Thyroid gland (tissue), 4 donors: ENCODE measurements at regions not wholly inside any gene's neighbourhood (a gene's known extent, or its start where the extent isn't known, plus 50 kb on each side); places are given as distances from the start of the nearest gene placed in this dataset.

ENCODE experiments used
- DNase-seq, 2 donors: peaks; one replicate each; pipeline ENCODE4 v3.0.0-alpha.2; 2019
- H3K27ac ChIP-seq, 3 donors: fragments of 200-600 bp; sonication (generic); 1 replicate in 2 of 3; 2 replicates in 1 of 3; pipeline ENCODE4 v1.5.1; 2016 to 2019; ENCODE audit warnings: mild to moderate bottlenecking in 1 of 3, moderate library complexity in 1 of 3
- H3K27me3 ChIP-seq: fragments of 200-600 bp; sonication (generic); one replicate; pipeline ENCODE4 v1.5.1; 2019
- H3K36me3 ChIP-seq, 2 donors: fragments of 200-600 bp; sonication (generic); one replicate each; pipeline ENCODE4 v1.5.1; 2016 to 2019
- H3K4me1 ChIP-seq, 2 donors: fragments of 200-600 bp; sonication (generic); one replicate each; pipeline ENCODE4 v1.5.1; 2017 to 2019
- H3K4me3 ChIP-seq, 3 donors: fragments of 200-600 bp; sonication (generic); replicated peaks in 1 of 3; 1 replicate in 2 of 3; 2 replicates in 1 of 3; pipeline ENCODE4 v1.5.1; 2016; ENCODE audit warnings: mild to moderate bottlenecking in 1 of 3
- H3K9me3 ChIP-seq: fragments of 200-600 bp; sonication (generic); one replicate; pipeline ENCODE4 v1.5.1; 2017
- POLR2A ChIP-seq, 2 donors: fragments of 450-650 bp; IDR thresholded peaks; one replicate each; pipeline ENCODE4 v1.6.1; 2017; ENCODE audit warnings: antibody characterized with exemption in 2 of 2, mild to moderate bottlenecking in 2 of 2, moderate library complexity in 1 of 2
- WGBS, 2 donors: methylation state at CpG; one replicate each; pipeline ENCODE4 v1.1.5; 2017; 5-methylcytosine and 5-hydroxymethylcytosine counted together
- intact Hi-C: fragments of 100-400 bp; cut with DNase I; formaldehyde crosslinking; loops from one replicate; pipeline ENCODE4 v1.15.1; 2023
- TF ChIP-seq, protein P1 (sequence below), 6 experiments: fragments of 200-600 bp in 3 of 6; fragments of 450-650 bp in 3 of 6; sonication (generic) in 3 of 6; IDR thresholded peaks; one replicate each; pipeline ENCODE4 v1.5.1; 2016 to 2019; ENCODE audit warnings: antibody characterized with exemption in 6 of 6, mild to moderate bottlenecking in 2 of 6, inconsistent platforms in 1 of 6, moderate library complexity in 1 of 6

GRCh38 chr6:11380969-11381744, 148.7 kb upstream of the NEDD9 start:
- Histone ChIP-seq H3K36me3 (no peaks in the 10 kb centered on the region), H3K9me3 (no peaks in the 10 kb centered on the region), H3K27me3 (no peaks in the 10 kb centered on the region), H3K4me3 (no peak overlapping the region), H3K4me1 (peaks cover 16 to 36% of the 10 kb centered on the region in 2 donors), H3K27ac (peak overlapping the region; percentile 57 to 82 (median 67))
- 62 to 64% methylated on average over 12 of the region's 12 CpGs for WGBS, 2 donors
- DNase-seq = peak; percentile 61 to 68
- intact Hi-C loops = no loop called here
- TF ChIP-seq, protein P1, sequence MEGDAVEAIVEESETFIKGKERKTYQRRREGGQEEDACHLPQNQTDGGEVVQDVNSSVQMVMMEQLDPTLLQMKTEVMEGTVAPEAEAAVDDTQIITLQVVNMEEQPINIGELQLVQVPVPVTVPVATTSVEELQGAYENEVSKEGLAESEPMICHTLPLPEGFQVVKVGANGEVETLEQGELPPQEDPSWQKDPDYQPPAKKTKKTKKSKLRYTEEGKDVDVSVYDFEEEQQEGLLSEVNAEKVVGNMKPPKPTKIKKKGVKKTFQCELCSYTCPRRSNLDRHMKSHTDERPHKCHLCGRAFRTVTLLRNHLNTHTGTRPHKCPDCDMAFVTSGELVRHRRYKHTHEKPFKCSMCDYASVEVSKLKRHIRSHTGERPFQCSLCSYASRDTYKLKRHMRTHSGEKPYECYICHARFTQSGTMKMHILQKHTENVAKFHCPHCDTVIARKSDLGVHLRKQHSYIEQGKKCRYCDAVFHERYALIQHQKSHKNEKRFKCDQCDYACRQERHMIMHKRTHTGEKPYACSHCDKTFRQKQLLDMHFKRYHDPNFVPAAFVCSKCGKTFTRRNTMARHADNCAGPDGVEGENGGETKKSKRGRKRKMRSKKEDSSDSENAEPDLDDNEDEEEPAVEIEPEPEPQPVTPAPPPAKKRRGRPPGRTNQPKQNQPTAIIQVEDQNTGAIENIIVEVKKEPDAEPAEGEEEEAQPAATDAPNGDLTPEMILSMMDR (IDR thresholded peaks at IDR 0.05) = no peak

- 64 to 83% methylated on average over 7 of the region's 7 CpGs for WGBS, 2 donors
- no peak overlapping the region for H3K4me3 ChIP-seq
- no peaks in the 10 kb centered on the region for H3K27me3 ChIP-seq
- no peaks in the 10 kb centered on the region for H3K9me3 ChIP-seq
- no peak for DNase-seq
- intact Hi-C loops = no loop called here
- H3K36me3 ChIP-seq = no peaks in the 10 kb centered on the region
- H3K27ac ChIP-seq = peak overlapping the region; percentile 57 to 82 (median 67)
- H3K4me1 ChIP-seq = peaks cover 16 to 36% of the 10 kb centered on the region in 2 donors
- no peak for TF ChIP-seq POLR2A (IDR thresholded peaks at IDR 0.05)
- TF ChIP-seq, protein P1 (IDR thresholded peaks at IDR 0.05) = no peak
Observed at GRCh38 chr6:11380549-11380948, 148.1 kb upstream of the NEDD9 start.

DNA sequence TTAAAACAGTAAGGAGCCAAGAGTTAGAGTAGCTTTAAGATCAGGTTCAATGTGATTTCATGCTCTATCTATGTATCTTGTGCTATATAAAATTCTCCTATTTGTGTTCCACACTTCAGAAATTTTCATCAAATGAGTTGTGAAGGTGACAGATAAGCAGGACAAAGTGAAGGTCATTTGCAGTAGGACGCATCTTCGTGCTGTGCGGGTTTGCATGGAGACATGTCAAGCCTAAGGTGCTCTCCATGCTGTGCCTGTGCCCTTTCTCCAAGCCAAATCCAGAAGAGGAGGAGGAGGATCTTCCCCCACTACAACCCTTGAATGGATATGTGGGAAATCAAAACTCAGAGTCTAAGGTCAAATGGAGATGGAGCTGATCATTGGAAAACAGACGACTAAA, 147.3 kb upstream of the NEDD9 start:
- no peak for DNase-seq
- H3K27me3 ChIP-seq = no peaks in the 10 kb centered on the region
- TF ChIP-seq, protein P1 (IDR thresholded peaks at IDR 0.05) = no peak
- no peak for TF ChIP-seq POLR2A (IDR thresholded peaks at IDR 0.05)
- no peak overlapping the region for H3K4me3 ChIP-seq
- intact Hi-C loops = no loop called here
- 97 to 98% methylated on average over 4 of the region's 4 CpGs for WGBS, 2 donors
- H3K9me3 ChIP-seq = no peaks in the 10 kb centered on the region
- no peaks in the 10 kb centered on the region for H3K36me3 ChIP-seq
- H3K4me1 ChIP-seq = peaks cover 16 to 36% of the 10 kb centered on the region in 2 donors
- H3K27ac ChIP-seq = peak overlapping the region in 2 of 3 donors; percentile 9 to 82

- no peaks in the 10 kb centered on the region for H3K36me3 ChIP-seq
- DNase-seq = no peak
- TF ChIP-seq POLR2A (IDR thresholded peaks at IDR 0.05) = no peak
- TF ChIP-seq, protein P1 (IDR thresholded peaks at IDR 0.05) = no peak
- H3K4me1 ChIP-seq = peaks cover 16 to 29% of the 10 kb centered on the region in 2 donors
- H3K27ac ChIP-seq = no peak overlapping the region
- H3K4me3 ChIP-seq = no peak overlapping the region
- no peaks in the 10 kb centered on the region for H3K9me3 ChIP-seq
- intact Hi-C loops = no loop called here
- H3K27me3 ChIP-seq = no peaks in the 10 kb centered on the region
- 83 to 97% methylated on average over 4 of the region's 4 CpGs for WGBS, 2 donors
Observed at GRCh38 chr6:11378639-11379038, 146.2 kb upstream of the NEDD9 start.
